A673 (cell line): ENCODE measurements at regions not wholly inside any gene's neighbourhood (a gene's known extent, or its start where the extent isn't known, plus 50 kb on each side); places are given as distances from the start of the nearest gene placed in this dataset.

Experiments used
- BruUV-seq: library from RNA; stranded (reverse); fragments of 400-500 nt; replicated peaks from 2 replicates; lab custom pipeline; 2021; lab: Mats Ljungman, UMichigan
- CTCF ChIA-PET: fragments of 300-600 bp; sonication (Branson Sonifier 250); formaldehyde crosslinking; loops from one replicate; lab custom pipeline; 2022; ENCODE audit warnings: antibody characterized with exemption; lab: Charles Lee
- POLR2A ChIA-PET: fragments of 300-600 bp; sonication (Branson Sonifier 250); formaldehyde crosslinking; loops from one replicate; lab custom pipeline; 2022; ENCODE audit warnings: antibody characterized with exemption; ENCODE audit not compliant: low non-redundant PET; lab: Charles Lee
- DNase-seq: peaks from one replicate; pipeline ENCODE4 v3.0.0-alpha.2; 2015; ENCODE audit warnings: low spot score
- H3K27ac ChIP-seq: fragments of 200-600 bp; sonication (generic); 2 replicates; pipeline ENCODE4 v1.5.1; 2016; ENCODE audit warnings: mixed run types, low read depth, mild to moderate bottlenecking, mixed read lengths, antibody characterized with exemption, low read length; ENCODE audit not compliant: poor library complexity, severe bottlenecking
- H3K27me3 ChIP-seq: fragments of 200-600 bp; sonication (generic); replicated peaks from 2 replicates; pipeline ENCODE4 v1.6.1; 2017; ENCODE audit warnings: mixed run types, low read depth, mild to moderate bottlenecking, mixed read lengths, antibody characterized with exemption, low read length; ENCODE audit not compliant: insufficient read depth, poor library complexity
- H3K36me3 ChIP-seq: fragments of 200-600 bp; sonication (generic); 2 replicates; pipeline ENCODE4 v1.6.1; 2016; ENCODE audit warnings: mixed run types, mild to moderate bottlenecking, mixed read lengths, antibody characterized with exemption, low read length; ENCODE audit not compliant: insufficient read depth, poor library complexity, severe bottlenecking
- H3K4me1 ChIP-seq: fragments of 200-600 bp; sonication (generic); 2 replicates; pipeline ENCODE4 v1.6.1; 2017; ENCODE audit warnings: mixed run types, mild to moderate bottlenecking, mixed read lengths, antibody characterized with exemption, low read length; ENCODE audit not compliant: insufficient read depth, poor library complexity, severe bottlenecking
- H3K4me3 ChIP-seq: fragments of 200-600 bp; sonication (generic); 2 replicates; pipeline ENCODE4 v1.5.1; 2016; ENCODE audit warnings: low read depth, mixed run types, mild to moderate bottlenecking, mixed read lengths, low read length; ENCODE audit not compliant: poor library complexity, severe bottlenecking
- H3K9me3 ChIP-seq: fragments of 200-600 bp; sonication (generic); 2 replicates; pipeline ENCODE4 v1.6.1; 2016; ENCODE audit warnings: mixed run types, low read depth, mild to moderate bottlenecking, mixed read lengths, antibody characterized with exemption, low read length; ENCODE audit not compliant: poor library complexity, severe bottlenecking
- EZH2 ChIP-seq: fragments of 200-600 bp; sonication (generic); IDR thresholded peaks from 2 replicates; pipeline ENCODE4 v1.6.1; 2017; ENCODE audit warnings: borderline replicate concordance, low read depth, mild to moderate bottlenecking, mixed read lengths, antibody characterized with exemption, low read length; ENCODE audit not compliant: poor library complexity, severe bottlenecking
- intact Hi-C: fragments of 100-400 bp; cut with micrococcal nuclease; formaldehyde crosslinking; loops from one replicate; pipeline ENCODE4 v1.10.0; 2022; ENCODE audit not compliant: unreplicated experiment
- TF ChIP-seq, protein P1 (sequence below): fragments of 300-800, 200-600 bp; sonication (generic); conservative IDR thresholded peaks from 2 replicates; pipeline ENCODE4 v1.5.1; 2017; ENCODE audit warnings: low read depth, mild to moderate bottlenecking, antibody characterized with exemption, low read length, moderate library complexity, mixed read lengths

DNA sequence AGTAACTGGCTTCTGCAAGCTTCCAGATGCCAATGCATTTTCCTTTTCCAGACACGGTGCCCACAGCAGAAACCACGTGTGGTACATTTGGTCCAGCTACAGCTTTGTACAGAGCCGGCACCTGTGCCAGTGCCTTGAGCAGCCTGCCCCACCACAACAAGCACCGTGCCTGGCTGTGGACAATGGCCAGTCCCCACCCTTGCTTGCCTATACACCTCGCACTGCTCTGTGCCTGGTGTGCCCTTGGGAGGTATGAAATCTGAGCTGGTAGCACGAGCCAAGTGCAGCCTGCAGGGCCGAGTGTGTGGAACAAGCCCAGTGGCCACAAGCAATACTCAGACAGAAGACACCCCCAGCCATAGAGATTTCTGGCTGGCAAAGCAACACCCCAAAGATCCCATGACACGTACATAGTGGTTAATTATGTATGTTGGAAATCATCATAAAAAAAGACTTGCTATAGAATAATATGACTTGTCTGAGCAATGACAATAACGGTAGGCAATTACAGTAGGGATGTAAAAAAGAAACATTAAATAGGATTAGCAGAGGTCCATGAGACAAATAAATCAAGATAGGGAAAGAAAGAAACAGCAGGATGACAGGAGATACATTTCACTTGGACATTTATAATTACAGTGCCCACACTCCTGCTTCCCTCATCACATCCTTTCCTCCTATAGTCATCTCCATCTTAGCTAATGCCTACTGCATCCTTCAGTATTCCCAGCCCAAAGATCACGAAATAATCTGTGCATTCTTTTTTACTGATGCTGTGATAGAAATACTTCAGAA, 1399.5 kb downstream of the PCDH9 start:
- Histone ChIP-seq H3K27ac (no peak overlapping the region), H3K4me3 (no peak overlapping the region), H3K36me3 (no peaks in the 10 kb centered on the region), H3K27me3 (no peaks in the 10 kb centered on the region), H3K4me1 (no peaks in the 10 kb centered on the region), H3K9me3 (no peaks in the 10 kb centered on the region)
- POLR2A ChIA-PET: no interaction called here
- no peak for TF ChIP-seq EZH2
- TF ChIP-seq, protein P1, sequence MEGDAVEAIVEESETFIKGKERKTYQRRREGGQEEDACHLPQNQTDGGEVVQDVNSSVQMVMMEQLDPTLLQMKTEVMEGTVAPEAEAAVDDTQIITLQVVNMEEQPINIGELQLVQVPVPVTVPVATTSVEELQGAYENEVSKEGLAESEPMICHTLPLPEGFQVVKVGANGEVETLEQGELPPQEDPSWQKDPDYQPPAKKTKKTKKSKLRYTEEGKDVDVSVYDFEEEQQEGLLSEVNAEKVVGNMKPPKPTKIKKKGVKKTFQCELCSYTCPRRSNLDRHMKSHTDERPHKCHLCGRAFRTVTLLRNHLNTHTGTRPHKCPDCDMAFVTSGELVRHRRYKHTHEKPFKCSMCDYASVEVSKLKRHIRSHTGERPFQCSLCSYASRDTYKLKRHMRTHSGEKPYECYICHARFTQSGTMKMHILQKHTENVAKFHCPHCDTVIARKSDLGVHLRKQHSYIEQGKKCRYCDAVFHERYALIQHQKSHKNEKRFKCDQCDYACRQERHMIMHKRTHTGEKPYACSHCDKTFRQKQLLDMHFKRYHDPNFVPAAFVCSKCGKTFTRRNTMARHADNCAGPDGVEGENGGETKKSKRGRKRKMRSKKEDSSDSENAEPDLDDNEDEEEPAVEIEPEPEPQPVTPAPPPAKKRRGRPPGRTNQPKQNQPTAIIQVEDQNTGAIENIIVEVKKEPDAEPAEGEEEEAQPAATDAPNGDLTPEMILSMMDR: no peak
- CTCF ChIA-PET: no interaction called here
- no peak for DNase-seq
- intact Hi-C loops: no loop called here
- BruUV-seq: no TSS peak

DNA sequence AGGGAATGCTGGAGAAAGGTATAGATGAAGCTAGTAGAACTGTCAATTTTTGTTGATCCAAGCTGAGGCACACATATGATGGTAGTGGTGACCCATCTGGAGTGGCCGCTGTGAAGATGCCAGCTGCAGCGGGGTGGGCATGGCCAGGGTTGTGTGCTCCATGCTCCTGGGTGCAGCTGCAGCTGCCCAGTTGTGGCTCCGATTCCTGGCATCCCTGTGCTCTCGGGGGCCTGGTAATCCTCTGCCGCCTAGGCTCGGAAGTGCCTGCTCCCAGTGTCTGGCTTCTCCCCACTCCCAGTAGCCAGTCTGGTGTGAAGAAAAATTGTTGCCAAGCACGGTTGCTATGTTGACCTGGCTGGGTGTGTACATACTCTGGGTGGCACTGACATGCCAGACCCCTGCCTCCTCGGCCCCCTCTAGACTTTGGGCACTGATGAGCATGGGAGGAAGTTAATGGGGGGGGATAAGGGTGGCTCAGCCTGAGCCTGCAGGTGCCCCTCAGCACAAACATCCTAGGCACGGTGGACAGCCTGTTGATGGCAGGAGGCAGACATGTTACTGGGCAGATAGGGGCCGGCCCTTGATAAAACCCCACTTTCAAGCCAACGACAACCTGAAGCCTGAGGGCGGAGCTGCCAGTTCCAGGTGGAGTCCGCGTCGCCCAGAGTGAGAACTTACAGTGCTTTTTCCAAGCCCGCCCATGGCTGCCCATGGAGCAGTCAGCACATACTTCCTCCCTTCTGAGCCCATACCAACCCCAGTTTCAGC, 1400.7 kb downstream of the PCDH9 start:
- no peaks in the 10 kb centered on the region for H3K4me1 ChIP-seq
- H3K4me3 ChIP-seq: no peak overlapping the region
- DNase-seq: no peak
- no peak overlapping the region for H3K27ac ChIP-seq
- TF ChIP-seq, protein P1: no peak
- H3K9me3 ChIP-seq: no peaks in the 10 kb centered on the region
- no peaks in the 10 kb centered on the region for H3K36me3 ChIP-seq
- no peaks in the 10 kb centered on the region for H3K27me3 ChIP-seq
- intact Hi-C loops: no loop called here
- ChIA-PET CTCF (no interaction called here), POLR2A (no interaction called here)
- BruUV-seq: no TSS peak

DNA sequence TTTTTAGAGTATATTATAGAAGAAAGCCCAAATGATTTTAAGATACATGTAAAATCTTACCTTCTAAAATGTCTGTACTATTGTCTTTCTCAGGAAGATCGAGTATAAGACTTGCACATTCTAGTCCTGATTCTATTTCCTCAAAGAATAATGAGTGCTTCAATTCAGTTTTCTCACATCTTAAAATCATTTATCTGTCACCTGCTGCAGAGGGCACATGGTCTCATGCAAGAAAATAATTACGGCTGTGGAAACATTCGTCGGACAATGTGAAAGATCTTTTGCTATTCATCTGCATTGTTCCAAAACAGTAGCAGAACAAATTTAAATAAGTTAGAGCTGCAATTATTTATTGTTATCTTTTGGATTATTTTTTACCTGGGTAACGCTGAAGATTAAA, 1403.5 kb downstream of the PCDH9 start:
- no peaks in the 10 kb centered on the region for H3K9me3 ChIP-seq
- H3K27me3 ChIP-seq: no peaks in the 10 kb centered on the region
- BruUV-seq: no TSS peak
- no peak overlapping the region for H3K4me3 ChIP-seq
- ChIA-PET POLR2A (no interaction called here), CTCF (no interaction called here)
- H3K4me1 ChIP-seq: no peaks in the 10 kb centered on the region
- intact Hi-C loops: no loop called here
- no peaks in the 10 kb centered on the region for H3K36me3 ChIP-seq
- no peak overlapping the region for H3K27ac ChIP-seq
- TF ChIP-seq, protein P1: no peak
- no peak for TF ChIP-seq EZH2
- DNase-seq: no peak
